Endothelial cell of umbilical vein (primary cell): ENCODE measurements at regions not wholly inside any gene's neighbourhood (a gene's known extent, or its start where the extent isn't known, plus 50 kb on each side); places are given as distances from the start of the nearest gene placed in this dataset.

Experiments used
- CTCF ChIP-seq, 2 donors: IDR thresholded peaks; 1 replicate in 1 of 2; 2 replicates in 1 of 2; pipeline ENCODE4 v1.5.1; 2011; ENCODE audit warnings: low read length in 2 of 2, mild to moderate bottlenecking in 2 of 2, moderate library complexity in 2 of 2, control low read depth in 1 of 2, inconsistent platforms in 1 of 2, low read depth in 1 of 2; ENCODE audit not compliant: insufficient read depth in 1 of 2; ENCODE audit errors: extremely low read depth in 1 of 2
- EZH2 ChIP-seq: IDR thresholded peaks from 2 replicates; pipeline ENCODE4 v1.6.1; 2012; ENCODE audit warnings: borderline replicate concordance, low read depth, mild to moderate bottlenecking, moderate library complexity, low read length, inconsistent platforms; ENCODE audit not compliant: severe bottlenecking
- MAX ChIP-seq: IDR thresholded peaks from 2 replicates; pipeline ENCODE4 v1.6.1; 2011; ENCODE audit not compliant: insufficient read depth, insufficient read length
- POLR2A ChIP-seq: IDR thresholded peaks from 2 replicates; pipeline ENCODE4 v1.6.1; 2012; ENCODE audit warnings: low read depth, mild to moderate bottlenecking, control low read depth, low read length
- POLR2AphosphoS5 ChIP-seq: IDR thresholded peaks from 2 replicates; pipeline ENCODE4 v1.6.1; 2012; ENCODE audit warnings: low read depth, mild to moderate bottlenecking, control low read depth, low read length, moderate library complexity; ENCODE audit not compliant: insufficient read depth

- TF ChIP-seq CTCF (IDR thresholded peaks at IDR 0.05; ENCODE audit: extremely low read depth in 1 of 2, insufficient read depth in 1 of 2, low read depth in 1 of 2, low read length in 2 of 2): no peak
- no peak for TF ChIP-seq POLR2A
- TF ChIP-seq EZH2: no peak
- no peak for TF ChIP-seq POLR2AphosphoS5
- no peak for TF ChIP-seq MAX
Observed at GRCh38 chr18:57251747-57252146, 100.6 kb upstream of the ST8SIA3 start.
